Progenitor cell of endocrine pancreas (in vitro differentiated cells): ENCODE measurements at regions not wholly inside any gene's neighbourhood (a gene's known extent, or its start where the extent isn't known, plus 50 kb on each side); places are given as distances from the start of the nearest gene placed in this dataset.

ENCODE experiments used
- DNase-seq: peaks from one replicate; pipeline ENCODE4 v3.0.0; 2021; ENCODE audit warnings: low spot score; ENCODE audit not compliant: unreplicated experiment
- H3K27ac Mint-ChIP-seq: 2 replicates; pipeline ENCODE4 v1.8.0; 2021; ENCODE audit warnings: mild to moderate bottlenecking, moderate library complexity, mixed read lengths
- H3K27me3 Mint-ChIP-seq: 2 replicates; pipeline ENCODE4 v1.8.0; 2021; ENCODE audit warnings: mixed read lengths
- H3K36me3 Mint-ChIP-seq: 2 replicates; pipeline ENCODE4 v1.8.0; 2022; ENCODE audit warnings: mixed read lengths; ENCODE audit not compliant: insufficient read depth
- H3K4me1 Mint-ChIP-seq: 2 replicates; pipeline ENCODE4 v1.8.0; 2021; ENCODE audit warnings: low read depth, mixed read lengths
- H3K4me3 Mint-ChIP-seq: 2 replicates; pipeline ENCODE4 v1.8.0; 2021; ENCODE audit warnings: low read depth, mild to moderate bottlenecking, moderate library complexity, mixed read lengths
- H3K9me3 Mint-ChIP-seq: 2 replicates; pipeline ENCODE4 v1.8.0; 2021; ENCODE audit warnings: low read depth, mixed read lengths
- TF ChIP-seq, protein P1 (sequence below): fragments of 200-600 bp; sonication (generic); IDR thresholded peaks from one replicate; pipeline ENCODE4 v1.5.0; 2021; ENCODE audit warnings: antibody characterized with exemption, mild to moderate bottlenecking; ENCODE audit not compliant: unreplicated experiment

DNA sequence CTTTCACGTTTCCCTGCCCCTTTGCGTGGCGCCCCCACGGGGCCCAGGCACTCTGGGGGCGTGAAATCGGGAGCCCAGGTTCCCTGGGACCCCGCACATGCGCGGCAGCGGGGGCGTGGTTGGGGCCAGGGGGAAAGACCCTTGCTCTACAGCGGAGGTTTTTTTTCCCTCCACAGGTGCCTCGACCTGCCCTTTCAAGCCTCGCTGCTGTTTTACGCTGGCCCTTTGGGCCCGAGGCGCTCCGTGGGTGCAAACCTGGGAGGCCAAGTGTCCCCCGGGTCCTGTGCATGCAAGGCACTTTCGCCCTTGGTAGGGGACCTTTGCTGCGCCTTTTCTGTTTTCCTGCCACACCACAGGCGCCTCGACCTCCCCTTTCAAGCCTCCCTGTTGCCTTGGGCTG, 329.8 kb downstream of the ALG10 start:
- Mint-ChIP-seq H3K4me1 (no peaks in the 10 kb centered on the region), H3K27ac (no peak overlapping the region), H3K36me3 (peaks cover 3% of the 10 kb centered on the region), H3K27me3 (no peaks in the 10 kb centered on the region), H3K4me3 (no peak overlapping the region), H3K9me3 (peaks cover 12% of the 10 kb centered on the region)
- TF ChIP-seq, protein P1, sequence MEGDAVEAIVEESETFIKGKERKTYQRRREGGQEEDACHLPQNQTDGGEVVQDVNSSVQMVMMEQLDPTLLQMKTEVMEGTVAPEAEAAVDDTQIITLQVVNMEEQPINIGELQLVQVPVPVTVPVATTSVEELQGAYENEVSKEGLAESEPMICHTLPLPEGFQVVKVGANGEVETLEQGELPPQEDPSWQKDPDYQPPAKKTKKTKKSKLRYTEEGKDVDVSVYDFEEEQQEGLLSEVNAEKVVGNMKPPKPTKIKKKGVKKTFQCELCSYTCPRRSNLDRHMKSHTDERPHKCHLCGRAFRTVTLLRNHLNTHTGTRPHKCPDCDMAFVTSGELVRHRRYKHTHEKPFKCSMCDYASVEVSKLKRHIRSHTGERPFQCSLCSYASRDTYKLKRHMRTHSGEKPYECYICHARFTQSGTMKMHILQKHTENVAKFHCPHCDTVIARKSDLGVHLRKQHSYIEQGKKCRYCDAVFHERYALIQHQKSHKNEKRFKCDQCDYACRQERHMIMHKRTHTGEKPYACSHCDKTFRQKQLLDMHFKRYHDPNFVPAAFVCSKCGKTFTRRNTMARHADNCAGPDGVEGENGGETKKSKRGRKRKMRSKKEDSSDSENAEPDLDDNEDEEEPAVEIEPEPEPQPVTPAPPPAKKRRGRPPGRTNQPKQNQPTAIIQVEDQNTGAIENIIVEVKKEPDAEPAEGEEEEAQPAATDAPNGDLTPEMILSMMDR, result no peak
- DNase-seq, result no peak

DNA sequence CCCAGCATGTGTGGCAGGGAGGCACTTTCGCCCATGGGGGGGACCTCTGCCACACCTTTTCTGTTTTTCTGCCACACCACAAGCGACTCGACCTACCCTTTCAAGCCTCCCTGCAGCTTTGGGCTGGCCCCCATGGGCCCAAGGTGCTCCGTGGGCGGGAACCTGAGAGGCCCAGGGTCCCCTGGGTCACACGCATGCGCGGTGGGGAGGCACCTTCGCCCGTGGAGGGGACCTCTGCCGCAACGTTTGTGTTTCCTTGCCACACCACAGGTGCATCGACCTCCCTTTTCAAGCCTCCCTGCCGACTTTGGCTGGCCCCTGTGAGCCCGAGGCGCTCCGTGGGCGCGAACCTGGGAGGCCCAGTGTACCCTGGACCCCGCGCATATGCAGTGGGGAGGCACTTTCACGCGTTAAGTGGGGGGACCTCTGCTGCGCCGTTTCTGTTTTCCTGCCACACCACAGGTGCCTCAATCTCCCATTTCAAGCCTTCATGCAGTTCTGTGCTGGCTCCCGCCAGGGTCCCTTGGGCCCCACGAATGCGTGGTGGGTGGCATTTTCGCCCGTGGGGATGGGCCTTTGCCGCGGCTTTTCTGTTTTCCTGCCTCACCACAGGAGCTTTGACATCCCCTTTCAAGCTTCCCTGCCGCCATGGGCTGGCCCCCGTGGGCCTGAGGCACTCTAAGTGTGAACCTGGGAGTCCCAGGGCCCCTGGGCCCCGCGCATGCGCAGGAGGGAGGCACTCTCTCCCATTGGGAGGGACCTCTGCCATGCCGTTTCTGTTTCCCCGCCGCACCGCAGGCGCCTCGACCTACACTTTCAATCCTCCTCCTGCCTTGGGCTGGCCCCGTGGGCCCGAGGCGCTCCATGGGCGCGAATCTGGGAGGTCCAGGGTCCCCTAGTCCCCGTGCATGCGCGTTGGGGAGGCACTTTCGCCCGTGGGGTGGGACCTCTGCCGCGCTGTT, 332.2 kb downstream of the ALG10 start:
- no peak overlapping the region for H3K27ac Mint-ChIP-seq
- no peak overlapping the region for H3K4me3 Mint-ChIP-seq
- no peaks in the 10 kb centered on the region for H3K36me3 Mint-ChIP-seq
- no peaks in the 10 kb centered on the region for H3K27me3 Mint-ChIP-seq
- peaks cover 11% of the 10 kb centered on the region for H3K9me3 Mint-ChIP-seq
- DNase-seq, result no peak
- no peaks in the 10 kb centered on the region for H3K4me1 Mint-ChIP-seq
- TF ChIP-seq, protein P1, result no peak

DNA sequence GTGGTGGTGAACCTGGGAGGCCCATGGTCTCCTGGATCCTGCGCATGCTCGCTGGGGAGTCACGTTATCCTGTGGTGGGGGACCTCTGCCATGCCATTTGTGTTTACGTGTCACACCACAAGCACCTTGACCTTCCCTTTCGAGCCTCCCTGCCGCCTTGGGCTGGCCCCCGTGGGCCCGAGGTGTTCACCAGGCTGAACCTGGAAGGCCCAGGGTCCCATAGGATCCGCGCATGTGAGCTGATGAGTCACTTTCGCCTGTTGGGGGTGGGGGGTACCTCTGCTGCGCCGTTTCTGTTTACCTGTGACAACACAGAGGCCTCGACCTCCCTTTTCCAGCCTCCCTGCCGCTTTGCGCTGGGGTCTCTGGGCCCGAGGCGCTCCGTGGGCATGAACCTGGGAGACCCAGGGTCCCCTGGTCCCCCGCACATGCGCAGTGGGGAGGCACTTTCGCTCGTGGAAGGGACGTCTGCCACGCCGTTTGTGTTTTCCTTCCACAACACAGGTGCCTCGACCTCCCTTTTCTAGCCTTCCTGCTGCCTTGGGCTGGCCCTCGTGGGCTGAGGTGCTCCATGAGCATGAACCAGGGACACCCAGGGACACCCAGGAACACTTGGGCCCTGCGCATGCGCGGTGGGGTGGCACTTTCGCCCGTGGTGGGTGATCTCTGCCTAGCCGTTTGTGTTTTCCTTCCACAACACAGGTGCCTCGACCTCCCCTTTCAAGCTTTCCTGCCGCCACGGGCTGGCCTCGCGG, 334.1 kb downstream of the ALG10 start:
- TF ChIP-seq, protein P1, result no peak
- no peaks in the 10 kb centered on the region for H3K27me3 Mint-ChIP-seq
- DNase-seq, result no peak
- no peaks in the 10 kb centered on the region for H3K36me3 Mint-ChIP-seq
- no peaks in the 10 kb centered on the region for H3K4me1 Mint-ChIP-seq
- peaks cover 9% of the 10 kb centered on the region for H3K9me3 Mint-ChIP-seq
- no peak overlapping the region for H3K27ac Mint-ChIP-seq
- no peak overlapping the region for H3K4me3 Mint-ChIP-seq

DNA sequence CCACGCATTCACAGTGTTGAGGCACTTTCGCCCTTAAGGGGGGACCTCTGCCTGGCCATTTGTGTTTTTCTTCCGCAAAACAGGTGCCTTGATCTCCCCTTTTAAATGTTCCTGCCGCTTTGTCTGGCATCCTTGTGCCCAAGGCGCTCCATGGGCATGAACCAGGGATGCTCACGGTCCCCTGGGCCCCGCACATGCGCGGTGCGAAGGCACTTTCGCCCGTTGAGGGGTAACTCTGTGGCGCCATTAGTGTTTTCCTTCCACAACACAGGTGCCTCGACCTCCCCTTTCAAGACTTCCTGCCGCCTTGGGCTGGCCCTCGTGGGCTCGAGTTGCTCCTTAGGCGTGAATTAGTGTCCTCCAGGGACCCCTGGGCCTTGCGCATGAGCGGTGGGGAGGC, 335.5 kb downstream of the ALG10 start:
- H3K4me3 Mint-ChIP-seq, result no peak overlapping the region
- TF ChIP-seq, protein P1, result no peak
- no peaks in the 10 kb centered on the region for H3K27me3 Mint-ChIP-seq
- no peak overlapping the region for H3K27ac Mint-ChIP-seq
- H3K4me1 Mint-ChIP-seq, result no peaks in the 10 kb centered on the region
- peaks cover 3% of the 10 kb centered on the region for H3K36me3 Mint-ChIP-seq
- peaks cover 16% of the 10 kb centered on the region for H3K9me3 Mint-ChIP-seq
- no peak for DNase-seq

DNA sequence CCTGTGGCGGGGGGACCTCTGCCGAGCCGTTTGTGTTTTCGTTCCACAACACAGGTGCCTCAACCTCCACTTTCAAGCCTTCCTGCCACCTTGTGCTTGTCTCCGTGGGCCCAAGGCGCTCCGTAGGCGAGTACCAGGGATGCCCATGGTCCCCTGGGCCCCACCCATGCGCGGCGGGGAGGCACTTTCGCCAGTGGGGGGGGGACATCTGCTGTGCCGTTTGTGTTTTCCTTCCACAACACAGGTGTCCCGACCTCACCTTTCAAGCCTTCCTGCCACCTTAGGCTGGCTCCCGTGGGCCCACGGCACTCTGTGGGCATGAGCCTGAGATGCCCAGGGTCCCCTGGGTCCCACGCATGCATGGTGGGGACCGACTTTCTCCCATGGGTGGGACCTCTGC, 335.9 kb downstream of the ALG10 start:
- H3K27me3 Mint-ChIP-seq, result no peaks in the 10 kb centered on the region
- H3K4me1 Mint-ChIP-seq, result no peaks in the 10 kb centered on the region
- no peak overlapping the region for H3K4me3 Mint-ChIP-seq
- TF ChIP-seq, protein P1, result no peak
- H3K36me3 Mint-ChIP-seq, result peaks cover 3% of the 10 kb centered on the region
- DNase-seq, result no peak
- peaks cover 17% of the 10 kb centered on the region for H3K9me3 Mint-ChIP-seq
- H3K27ac Mint-ChIP-seq, result no peak overlapping the region
